ENCODE measurements at regions not wholly inside any gene's neighbourhood (a gene's known extent, or its start where the extent isn't known, plus 50 kb on each side); places are given as distances from the start of the nearest gene placed in this dataset.

GRCh38 chr19:30630289-30631032 lies 258.3 kb downstream of the ZNF536 start:
- Histone ChIP-seq H3K27ac (ENCODE audit: low read depth in 1 of 2, low read length in 2 of 2) (no peak overlapping the region), H3K4me3 (replicated peaks in 1 of 3; ENCODE audit: low read depth in 2 of 3, low read length in 3 of 3) (no peak overlapping the region), H4K20me1 (ENCODE audit: insufficient read depth, low read length) (no peaks in the 10 kb centered on the region), H3K9ac (ENCODE audit: insufficient read depth, low read length, poor library complexity, severe bottlenecking) (no peak overlapping the region), H2AFZ (ENCODE audit: insufficient read depth, low read depth, low read length, poor library complexity, severe bottlenecking) (no peak overlapping the region), H3K79me2 (ENCODE audit: insufficient read depth, low read length) (no peaks in the 10 kb centered on the region), H3K4me2 (replicated peaks; ENCODE audit: extremely low read depth, low read length, poor library complexity, severe bottlenecking) (no peak overlapping the region), H3K36me3 (replicated peaks in 1 of 2; ENCODE audit: control insufficient read depth in 1 of 2, insufficient read depth in 2 of 2, low read length in 2 of 2) (no peaks in the 10 kb centered on the region), H3K9me3 (replicated peaks in 1 of 2; ENCODE audit: control insufficient read depth in 1 of 2, insufficient read depth in 1 of 2, low read length in 2 of 2) (peaks cover 0 to 3% of the 10 kb centered on the region in 2 donors), H3K4me1 (ENCODE audit: control insufficient read depth in 1 of 2, insufficient read depth in 2 of 2, low read length in 2 of 2) (no peaks in the 10 kb centered on the region), H3K27me3 (ENCODE audit: control insufficient read depth in 2 of 2, insufficient read depth in 2 of 2, low read length in 2 of 2) (no peaks in the 10 kb centered on the region)
- Mint-ChIP-seq H3K4me3 (no peak overlapping the region), H3K27me3 (ENCODE audit: low read depth in 3 of 3) (peaks cover 0 to 2% (median 2%) of the 10 kb centered on the region in 3 donors), H3K9me3 (peaks cover 0 to 12% (median 0%) of the 10 kb centered on the region in 7 donors), H3K36me3 (no peaks in the 10 kb centered on the region), H3K4me1 (no peaks in the 10 kb centered on the region), H3K27ac (no peak overlapping the region)
- no peak for DNase-seq
- TF ChIP-seq, protein P1, sequence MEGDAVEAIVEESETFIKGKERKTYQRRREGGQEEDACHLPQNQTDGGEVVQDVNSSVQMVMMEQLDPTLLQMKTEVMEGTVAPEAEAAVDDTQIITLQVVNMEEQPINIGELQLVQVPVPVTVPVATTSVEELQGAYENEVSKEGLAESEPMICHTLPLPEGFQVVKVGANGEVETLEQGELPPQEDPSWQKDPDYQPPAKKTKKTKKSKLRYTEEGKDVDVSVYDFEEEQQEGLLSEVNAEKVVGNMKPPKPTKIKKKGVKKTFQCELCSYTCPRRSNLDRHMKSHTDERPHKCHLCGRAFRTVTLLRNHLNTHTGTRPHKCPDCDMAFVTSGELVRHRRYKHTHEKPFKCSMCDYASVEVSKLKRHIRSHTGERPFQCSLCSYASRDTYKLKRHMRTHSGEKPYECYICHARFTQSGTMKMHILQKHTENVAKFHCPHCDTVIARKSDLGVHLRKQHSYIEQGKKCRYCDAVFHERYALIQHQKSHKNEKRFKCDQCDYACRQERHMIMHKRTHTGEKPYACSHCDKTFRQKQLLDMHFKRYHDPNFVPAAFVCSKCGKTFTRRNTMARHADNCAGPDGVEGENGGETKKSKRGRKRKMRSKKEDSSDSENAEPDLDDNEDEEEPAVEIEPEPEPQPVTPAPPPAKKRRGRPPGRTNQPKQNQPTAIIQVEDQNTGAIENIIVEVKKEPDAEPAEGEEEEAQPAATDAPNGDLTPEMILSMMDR (IDR thresholded peaks at IDR 0.05): no peak
- intact Hi-C loops (cut with micrococcal nuclease): no loop called here
- WGBS (ENCODE audit: insufficient coverage): 80% methylated on average over 10 of the region's 14 CpGs

- no peak overlapping the region for H3K9ac ChIP-seq (ENCODE audit: insufficient read depth, low read length, poor library complexity, severe bottlenecking)
- Mint-ChIP-seq H3K9me3 (peaks cover 0 to 21% (median 9%) of the 10 kb centered on the region in 7 donors), H3K27ac (no peak overlapping the region), H3K27me3 (ENCODE audit: low read depth in 3 of 3) (peaks cover 0 to 4% (median 2%) of the 10 kb centered on the region in 3 donors), H3K4me3 (no peak overlapping the region), H3K36me3 (no peaks in the 10 kb centered on the region), H3K4me1 (no peaks in the 10 kb centered on the region)
- H3K79me2 ChIP-seq (ENCODE audit: insufficient read depth, low read length): no peaks in the 10 kb centered on the region
- H3K4me2 ChIP-seq (replicated peaks; ENCODE audit: extremely low read depth, low read length, poor library complexity, severe bottlenecking): no peak overlapping the region
- 92% methylated on average over 5 of the region's 5 CpGs for WGBS (ENCODE audit: insufficient coverage)
- no peaks in the 10 kb centered on the region for H3K27me3 ChIP-seq (ENCODE audit: control insufficient read depth in 2 of 2, insufficient read depth in 2 of 2, low read length in 2 of 2)
- H3K9me3 ChIP-seq (replicated peaks in 1 of 2; ENCODE audit: control insufficient read depth in 1 of 2, insufficient read depth in 1 of 2, low read length in 2 of 2): peaks cover 7 to 14% of the 10 kb centered on the region in 2 donors
- H3K36me3 ChIP-seq (replicated peaks in 1 of 2; ENCODE audit: control insufficient read depth in 1 of 2, insufficient read depth in 2 of 2, low read length in 2 of 2): no peaks in the 10 kb centered on the region
- H4K20me1 ChIP-seq (ENCODE audit: insufficient read depth, low read length): no peaks in the 10 kb centered on the region
- no peak overlapping the region for H3K27ac ChIP-seq (ENCODE audit: low read depth in 1 of 2, low read length in 2 of 2)
- H2AFZ ChIP-seq (ENCODE audit: insufficient read depth, low read depth, low read length, poor library complexity, severe bottlenecking): no peak overlapping the region
- no peak for DNase-seq
- intact Hi-C loops (cut with micrococcal nuclease): no loop called here
- TF ChIP-seq, protein P1 (IDR thresholded peaks at IDR 0.05): no peak
- H3K4me1 ChIP-seq (ENCODE audit: control insufficient read depth in 1 of 2, insufficient read depth in 2 of 2, low read length in 2 of 2): no peaks in the 10 kb centered on the region
- H3K4me3 ChIP-seq (replicated peaks in 1 of 3; ENCODE audit: low read depth in 2 of 3, low read length in 3 of 3): no peak overlapping the region
Observed at GRCh38 chr19:30629086-30629485, 256.9 kb downstream of the ZNF536 start.
